HEK293 (cell line): ENCODE measurements at regions not wholly inside any gene's neighbourhood (a gene's known extent, or its start where the extent isn't known, plus 50 kb on each side); places are given as distances from the start of the nearest gene placed in this dataset.

ENCODE experiments used
- CTCF ChIA-PET: fragments of 350-600 bp; formaldehyde crosslinking; extraction: SDS; loops from one replicate; lab custom pipeline; 2021; ENCODE audit warnings: antibody characterized with exemption; lab: Yijun Ruan, JAX
- POLR2A ChIA-PET: fragments of 300-600 bp; formaldehyde crosslinking; extraction: SDS; loops from one replicate; lab custom pipeline; 2020; ENCODE audit warnings: antibody characterized with exemption, inconsistent platforms; lab: Yijun Ruan, JAX
- H3K27ac ChIP-seq: fragments of 200-500 bp; sonication (Bioruptor generic); 2 replicates; pipeline ENCODE4 v1.5.1; 2014; ENCODE audit warnings: low read depth, low read length, control low read depth, inconsistent platforms; ENCODE audit errors: extremely low read depth
- H3K36me3 ChIP-seq, 2 experiments: fragments of 200-500 bp in 1 of 2; sonication (Bioruptor generic) in 1 of 2; 1 replicate in 1 of 2; 2 replicates in 1 of 2; pipeline ENCODE4 v1.5.1; 2014 to 2017; ENCODE audit warnings: inconsistent platforms in 2 of 2, low read length in 2 of 2; ENCODE audit not compliant: control insufficient read depth in 2 of 2, insufficient read depth in 1 of 2
- H3K4me1 ChIP-seq: fragments of 200-500 bp; sonication (Bioruptor generic); 2 replicates; pipeline ENCODE4 v1.5.1; 2014; ENCODE audit warnings: mild to moderate bottlenecking, low read length, inconsistent platforms; ENCODE audit not compliant: control insufficient read depth, insufficient read depth
- H3K4me3 ChIP-seq: 2 replicates; pipeline ENCODE4 v1.5.1; 2011; ENCODE audit warnings: low read depth, mild to moderate bottlenecking, control low read depth, low read length, moderate library complexity
- H3K9me3 ChIP-seq: fragments of 200-500 bp; sonication (Bioruptor generic); 2 replicates; pipeline ENCODE4 v1.5.1; 2014; ENCODE audit warnings: low read depth, low read length, inconsistent platforms; ENCODE audit not compliant: control insufficient read depth, insufficient read depth
- HOXA7 ChIP-seq: sonication (generic); formaldehyde crosslinking; IDR thresholded peaks from 2 replicates; pipeline ENCODE4 v1.8.1; 2022; ENCODE audit warnings: missing genetic modification reagents, borderline replicate concordance
- PRDM1 ChIP-seq: fragments of 450-650 bp; formaldehyde crosslinking; IDR thresholded peaks from 2 replicates; pipeline ENCODE4; 2016; ENCODE audit warnings: missing biosample characterization, missing genetic modification characterization
- YY2 ChIP-seq: fragments of 450-650 bp; formaldehyde crosslinking; IDR thresholded peaks from 2 replicates; pipeline ENCODE4 v1.5.1; 2016; ENCODE audit warnings: missing biosample characterization, missing genetic modification characterization
- ZBTB7A ChIP-seq: fragments of 450-650 bp; formaldehyde crosslinking; IDR thresholded peaks from 2 replicates; pipeline ENCODE4 v1.5.1; 2016; ENCODE audit warnings: low read depth, missing biosample characterization, missing genetic modification characterization
- ZNF221 ChIP-seq: fragments of 450-650 bp; formaldehyde crosslinking; IDR thresholded peaks from 2 replicates; pipeline ENCODE4 v1.5.1; 2017; ENCODE audit warnings: missing biosample characterization, missing genetic modification characterization, borderline replicate concordance
- ZNF292 ChIP-seq: fragments of 450-650 bp; formaldehyde crosslinking; IDR thresholded peaks from 2 replicates; pipeline ENCODE4 v1.5.1; 2016; ENCODE audit warnings: low read depth, missing biosample characterization, missing genetic modification characterization, borderline replicate concordance
- ZNF341 ChIP-seq: fragments of 450-650 bp; formaldehyde crosslinking; IDR thresholded peaks from 2 replicates; pipeline ENCODE4; 2016; ENCODE audit warnings: low read depth, missing biosample characterization, missing genetic modification characterization
- ZNF354C ChIP-seq: fragments of 450-650 bp; formaldehyde crosslinking; IDR thresholded peaks from 2 replicates; pipeline ENCODE4 v1.5.1; 2016; ENCODE audit warnings: missing biosample characterization, missing genetic modification characterization, low read depth, borderline replicate concordance
- ZNF423 ChIP-seq: fragments of 450-650 bp; formaldehyde crosslinking; IDR thresholded peaks from 2 replicates; pipeline ENCODE4 v1.5.1; 2016; ENCODE audit warnings: missing biosample characterization, missing genetic modification characterization
- ZNF48 ChIP-seq: fragments of 450-650 bp; formaldehyde crosslinking; IDR thresholded peaks from 2 replicates; pipeline ENCODE4 v1.5.1; 2016; ENCODE audit warnings: missing biosample characterization, missing genetic modification characterization
- ZNF510 ChIP-seq: fragments of 450-650 bp; formaldehyde crosslinking; IDR thresholded peaks from 2 replicates; pipeline ENCODE4 v1.5.1; 2018; ENCODE audit warnings: mild to moderate bottlenecking, missing genetic modification characterization, missing biosample characterization; ENCODE audit not compliant: insufficient replicate concordance
- ZNF549 ChIP-seq: fragments of 450-650 bp; IDR thresholded peaks from 2 replicates; pipeline ENCODE4 v1.5.1; 2018; ENCODE audit warnings: missing biosample characterization, missing genetic modification characterization, mild to moderate bottlenecking, inconsistent platforms, moderate library complexity
- ZNF558 ChIP-seq: fragments of 450-650 bp; formaldehyde crosslinking; IDR thresholded peaks from 2 replicates; pipeline ENCODE4 v1.5.1; 2016; ENCODE audit warnings: missing biosample characterization, missing genetic modification characterization
- ZNF626 ChIP-seq: fragments of 450-650 bp; sonication (Bioruptor Pico); formaldehyde crosslinking; IDR thresholded peaks from 2 replicates; pipeline ENCODE4 v1.5.1; 2018; ENCODE audit warnings: missing biosample characterization, missing genetic modification characterization, inconsistent platforms
- ZNF629 ChIP-seq: fragments of 450-650 bp; formaldehyde crosslinking; IDR thresholded peaks from 2 replicates; pipeline ENCODE4 v1.5.1; 2017; ENCODE audit warnings: missing biosample characterization, missing genetic modification characterization
- ZNF654 ChIP-seq: fragments of 450-650 bp; formaldehyde crosslinking; IDR thresholded peaks from 2 replicates; pipeline ENCODE4 v1.5.1; 2016; ENCODE audit warnings: low read depth, missing biosample characterization, missing genetic modification characterization
- ZNF677 ChIP-seq: fragments of 450-650 bp; IDR thresholded peaks from 2 replicates; pipeline ENCODE4 v1.5.0; 2018; ENCODE audit warnings: missing biosample characterization, mild to moderate bottlenecking, missing genetic modification characterization, moderate library complexity
- ZNF776 ChIP-seq: fragments of 450-650 bp; formaldehyde crosslinking; IDR thresholded peaks from 2 replicates; pipeline ENCODE4 v1.5.0; 2017; ENCODE audit warnings: missing biosample characterization, missing genetic modification characterization, borderline replicate concordance
- ZNF843 ChIP-seq: fragments of 450-650 bp; formaldehyde crosslinking; IDR thresholded peaks from 2 replicates; pipeline ENCODE4 v1.5.1; 2016; ENCODE audit warnings: missing biosample characterization, missing genetic modification characterization
- TF ChIP-seq, protein P1 (sequence below): fragments of 450-650 bp; formaldehyde crosslinking; IDR thresholded peaks from 2 replicates; pipeline ENCODE4 v1.5.1; 2016; ENCODE audit warnings: missing biosample characterization, missing genetic modification characterization, borderline replicate concordance
- TF ChIP-seq, protein P2 (sequence below): fragments of 450-650 bp; formaldehyde crosslinking; IDR thresholded peaks from 2 replicates; pipeline ENCODE4 v1.5.1; 2016; ENCODE audit warnings: missing biosample characterization, missing genetic modification characterization, low read depth
- TF ChIP-seq, protein P3 (sequence below): fragments of 450-650 bp; formaldehyde crosslinking; IDR thresholded peaks from 2 replicates; pipeline ENCODE4 v1.5.1; 2016; ENCODE audit warnings: missing biosample characterization, missing genetic modification characterization
- TF ChIP-seq, protein P4 (sequence below): fragments of 450-650 bp; formaldehyde crosslinking; IDR thresholded peaks from 2 replicates; pipeline ENCODE4 v1.5.1; 2017; ENCODE audit warnings: missing biosample characterization, missing genetic modification characterization
- TF ChIP-seq, protein P5 (sequence below): fragments of 450-650 bp; formaldehyde crosslinking; IDR thresholded peaks from 2 replicates; pipeline ENCODE4 v1.5.1; 2016; ENCODE audit warnings: missing biosample characterization, missing genetic modification characterization

DNA sequence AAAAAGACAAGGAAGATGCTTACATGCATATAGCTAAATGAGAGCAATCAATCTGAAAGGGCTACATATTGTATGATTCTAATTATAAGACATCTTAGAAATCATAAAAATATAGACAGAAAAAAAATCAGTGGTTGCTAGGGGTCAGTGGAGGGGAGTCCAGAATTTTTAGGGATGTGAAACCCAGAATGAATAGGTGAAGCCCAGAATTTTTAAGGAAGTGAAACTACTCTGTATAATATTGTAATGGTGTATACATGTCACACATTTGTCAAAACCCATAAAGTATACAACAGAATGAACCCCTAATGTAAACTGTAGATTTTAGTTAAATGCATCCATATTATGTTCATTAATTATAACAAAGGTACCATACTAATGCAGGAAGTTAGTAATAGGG is 713.2 kb downstream of the FLRT2 start:
- ChIA-PET POLR2A (no interaction called here), CTCF (no interaction called here)
- Histone ChIP-seq H3K27ac (no peak overlapping the region), H3K36me3 (no peaks in the 10 kb centered on the region), H3K9me3 (no peaks in the 10 kb centered on the region), H3K4me3 (no peak overlapping the region), H3K4me1 (no peaks in the 10 kb centered on the region)
- TF ChIP-seq ZNF341 (tag by site-specific recombination) (no peak), ZNF626 (tag by site-specific recombination) (no peak), ZNF558 (tag by site-specific recombination) (no peak), ZNF292 (no peak), ZBTB7A (tag by site-specific recombination) (no peak), ZNF221 (tag by site-specific recombination) (no peak), ZNF549 (no peak), ZNF776 (no peak)
- TF ChIP-seq, protein P1, sequence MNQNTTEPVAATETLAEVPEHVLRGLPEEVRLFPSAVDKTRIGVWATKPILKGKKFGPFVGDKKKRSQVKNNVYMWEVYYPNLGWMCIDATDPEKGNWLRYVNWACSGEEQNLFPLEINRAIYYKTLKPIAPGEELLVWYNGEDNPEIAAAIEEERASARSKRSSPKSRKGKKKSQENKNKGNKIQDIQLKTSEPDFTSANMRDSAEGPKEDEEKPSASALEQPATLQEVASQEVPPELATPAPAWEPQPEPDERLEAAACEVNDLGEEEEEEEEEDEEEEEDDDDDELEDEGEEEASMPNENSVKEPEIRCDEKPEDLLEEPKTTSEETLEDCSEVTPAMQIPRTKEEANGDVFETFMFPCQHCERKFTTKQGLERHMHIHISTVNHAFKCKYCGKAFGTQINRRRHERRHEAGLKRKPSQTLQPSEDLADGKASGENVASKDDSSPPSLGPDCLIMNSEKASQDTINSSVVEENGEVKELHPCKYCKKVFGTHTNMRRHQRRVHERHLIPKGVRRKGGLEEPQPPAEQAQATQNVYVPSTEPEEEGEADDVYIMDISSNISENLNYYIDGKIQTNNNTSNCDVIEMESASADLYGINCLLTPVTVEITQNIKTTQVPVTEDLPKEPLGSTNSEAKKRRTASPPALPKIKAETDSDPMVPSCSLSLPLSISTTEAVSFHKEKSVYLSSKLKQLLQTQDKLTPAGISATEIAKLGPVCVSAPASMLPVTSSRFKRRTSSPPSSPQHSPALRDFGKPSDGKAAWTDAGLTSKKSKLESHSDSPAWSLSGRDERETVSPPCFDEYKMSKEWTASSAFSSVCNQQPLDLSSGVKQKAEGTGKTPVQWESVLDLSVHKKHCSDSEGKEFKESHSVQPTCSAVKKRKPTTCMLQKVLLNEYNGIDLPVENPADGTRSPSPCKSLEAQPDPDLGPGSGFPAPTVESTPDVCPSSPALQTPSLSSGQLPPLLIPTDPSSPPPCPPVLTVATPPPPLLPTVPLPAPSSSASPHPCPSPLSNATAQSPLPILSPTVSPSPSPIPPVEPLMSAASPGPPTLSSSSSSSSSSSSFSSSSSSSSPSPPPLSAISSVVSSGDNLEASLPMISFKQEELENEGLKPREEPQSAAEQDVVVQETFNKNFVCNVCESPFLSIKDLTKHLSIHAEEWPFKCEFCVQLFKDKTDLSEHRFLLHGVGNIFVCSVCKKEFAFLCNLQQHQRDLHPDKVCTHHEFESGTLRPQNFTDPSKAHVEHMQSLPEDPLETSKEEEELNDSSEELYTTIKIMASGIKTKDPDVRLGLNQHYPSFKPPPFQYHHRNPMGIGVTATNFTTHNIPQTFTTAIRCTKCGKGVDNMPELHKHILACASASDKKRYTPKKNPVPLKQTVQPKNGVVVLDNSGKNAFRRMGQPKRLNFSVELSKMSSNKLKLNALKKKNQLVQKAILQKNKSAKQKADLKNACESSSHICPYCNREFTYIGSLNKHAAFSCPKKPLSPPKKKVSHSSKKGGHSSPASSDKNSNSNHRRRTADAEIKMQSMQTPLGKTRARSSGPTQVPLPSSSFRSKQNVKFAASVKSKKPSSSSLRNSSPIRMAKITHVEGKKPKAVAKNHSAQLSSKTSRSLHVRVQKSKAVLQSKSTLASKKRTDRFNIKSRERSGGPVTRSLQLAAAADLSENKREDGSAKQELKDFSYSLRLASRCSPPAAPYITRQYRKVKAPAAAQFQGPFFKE (tag by site-specific recombination): no peak

DNA sequence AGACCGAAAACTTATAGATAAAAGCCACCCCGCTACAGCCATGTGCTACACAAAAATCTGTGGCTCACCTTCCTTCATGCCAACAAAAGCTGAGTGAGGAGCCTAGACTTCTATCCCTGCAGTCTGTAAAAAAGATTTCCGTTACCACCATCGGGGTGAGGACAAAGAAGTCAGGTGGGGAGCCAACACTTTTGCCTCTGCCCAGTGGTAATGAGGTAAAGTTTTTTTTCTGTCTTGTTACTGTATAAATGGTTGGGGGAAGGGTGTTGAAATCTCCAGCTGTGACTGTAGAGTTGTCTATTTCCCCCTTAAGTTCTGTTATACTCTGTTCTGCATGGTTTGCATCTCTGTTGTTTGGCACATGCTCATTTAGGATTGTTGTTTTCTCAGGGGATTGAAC is 707.8 kb downstream of the FLRT2 start:
- ChIA-PET CTCF (no interaction called here), POLR2A (no interaction called here)

More for the DNA sequence above, 707.8 kb downstream of the FLRT2 start:
- Histone ChIP-seq H3K36me3 (no peaks in the 10 kb centered on the region), H3K27ac (no peak overlapping the region), H3K4me1 (no peaks in the 10 kb centered on the region), H3K9me3 (no peaks in the 10 kb centered on the region), H3K4me3 (no peak overlapping the region)
- TF ChIP-seq ZNF510 (tag by site-specific recombination): no peak
- no peak for TF ChIP-seq ZNF48
- TF ChIP-seq HOXA7 (CRISPR knock-in tag): no peak
- TF ChIP-seq, protein P2, sequence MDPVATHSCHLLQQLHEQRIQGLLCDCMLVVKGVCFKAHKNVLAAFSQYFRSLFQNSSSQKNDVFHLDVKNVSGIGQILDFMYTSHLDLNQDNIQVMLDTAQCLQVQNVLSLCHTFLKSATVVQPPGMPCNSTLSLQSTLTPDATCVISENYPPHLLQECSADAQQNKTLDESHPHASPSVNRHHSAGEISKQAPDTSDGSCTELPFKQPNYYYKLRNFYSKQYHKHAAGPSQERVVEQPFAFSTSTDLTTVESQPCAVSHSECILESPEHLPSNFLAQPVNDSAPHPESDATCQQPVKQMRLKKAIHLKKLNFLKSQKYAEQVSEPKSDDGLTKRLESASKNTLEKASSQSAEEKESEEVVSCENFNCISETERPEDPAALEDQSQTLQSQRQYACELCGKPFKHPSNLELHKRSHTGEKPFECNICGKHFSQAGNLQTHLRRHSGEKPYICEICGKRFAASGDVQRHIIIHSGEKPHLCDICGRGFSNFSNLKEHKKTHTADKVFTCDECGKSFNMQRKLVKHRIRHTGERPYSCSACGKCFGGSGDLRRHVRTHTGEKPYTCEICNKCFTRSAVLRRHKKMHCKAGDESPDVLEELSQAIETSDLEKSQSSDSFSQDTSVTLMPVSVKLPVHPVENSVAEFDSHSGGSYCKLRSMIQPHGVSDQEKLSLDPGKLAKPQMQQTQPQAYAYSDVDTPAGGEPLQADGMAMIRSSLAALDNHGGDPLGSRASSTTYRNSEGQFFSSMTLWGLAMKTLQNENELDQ (tag by site-specific recombination): no peak
- TF ChIP-seq, protein P3, sequence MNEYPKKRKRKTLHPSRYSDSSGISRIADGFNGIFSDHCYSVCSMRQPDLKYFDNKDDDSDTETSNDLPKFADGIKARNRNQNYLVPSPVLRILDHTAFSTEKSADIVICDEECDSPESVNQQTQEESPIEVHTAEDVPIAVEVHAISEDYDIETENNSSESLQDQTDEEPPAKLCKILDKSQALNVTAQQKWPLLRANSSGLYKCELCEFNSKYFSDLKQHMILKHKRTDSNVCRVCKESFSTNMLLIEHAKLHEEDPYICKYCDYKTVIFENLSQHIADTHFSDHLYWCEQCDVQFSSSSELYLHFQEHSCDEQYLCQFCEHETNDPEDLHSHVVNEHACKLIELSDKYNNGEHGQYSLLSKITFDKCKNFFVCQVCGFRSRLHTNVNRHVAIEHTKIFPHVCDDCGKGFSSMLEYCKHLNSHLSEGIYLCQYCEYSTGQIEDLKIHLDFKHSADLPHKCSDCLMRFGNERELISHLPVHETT (tag by site-specific recombination): no peak
- no peak for TF ChIP-seq ZNF677 (tag by site-specific recombination)
- no peak for TF ChIP-seq ZNF354C
- no peak for TF ChIP-seq ZNF629 (tag by site-specific recombination)
- no peak for TF ChIP-seq YY2 (tag by site-specific recombination)
- TF ChIP-seq, protein P4, sequence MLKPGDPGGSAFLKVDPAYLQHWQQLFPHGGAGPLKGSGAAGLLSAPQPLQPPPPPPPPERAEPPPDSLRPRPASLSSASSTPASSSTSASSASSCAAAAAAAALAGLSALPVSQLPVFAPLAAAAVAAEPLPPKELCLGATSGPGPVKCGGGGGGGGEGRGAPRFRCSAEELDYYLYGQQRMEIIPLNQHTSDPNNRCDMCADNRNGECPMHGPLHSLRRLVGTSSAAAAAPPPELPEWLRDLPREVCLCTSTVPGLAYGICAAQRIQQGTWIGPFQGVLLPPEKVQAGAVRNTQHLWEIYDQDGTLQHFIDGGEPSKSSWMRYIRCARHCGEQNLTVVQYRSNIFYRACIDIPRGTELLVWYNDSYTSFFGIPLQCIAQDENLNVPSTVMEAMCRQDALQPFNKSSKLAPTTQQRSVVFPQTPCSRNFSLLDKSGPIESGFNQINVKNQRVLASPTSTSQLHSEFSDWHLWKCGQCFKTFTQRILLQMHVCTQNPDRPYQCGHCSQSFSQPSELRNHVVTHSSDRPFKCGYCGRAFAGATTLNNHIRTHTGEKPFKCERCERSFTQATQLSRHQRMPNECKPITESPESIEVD (tag by site-specific recombination): no peak
- no peak for TF ChIP-seq ZNF843 (tag by site-specific recombination)
- TF ChIP-seq, protein P5, sequence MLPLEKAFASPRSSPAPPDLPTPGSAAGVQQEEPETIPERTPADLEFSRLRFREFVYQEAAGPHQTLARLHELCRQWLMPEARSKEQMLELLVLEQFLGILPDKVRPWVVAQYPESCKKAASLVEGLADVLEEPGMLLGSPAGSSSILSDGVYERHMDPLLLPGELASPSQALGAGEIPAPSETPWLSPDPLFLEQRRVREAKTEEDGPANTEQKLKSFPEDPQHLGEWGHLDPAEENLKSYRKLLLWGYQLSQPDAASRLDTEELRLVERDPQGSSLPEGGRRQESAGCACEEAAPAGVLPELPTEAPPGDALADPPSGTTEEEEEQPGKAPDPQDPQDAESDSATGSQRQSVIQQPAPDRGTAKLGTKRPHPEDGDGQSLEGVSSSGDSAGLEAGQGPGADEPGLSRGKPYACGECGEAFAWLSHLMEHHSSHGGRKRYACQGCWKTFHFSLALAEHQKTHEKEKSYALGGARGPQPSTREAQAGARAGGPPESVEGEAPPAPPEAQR: no peak
- no peak for TF ChIP-seq PRDM1
- TF ChIP-seq ZNF423: no peak
- TF ChIP-seq ZNF654 (tag by site-specific recombination): no peak
